H4 (cell line): ENCODE measurements at regions not wholly inside any gene's neighbourhood (a gene's known extent, or its start where the extent isn't known, plus 50 kb on each side); places are given as distances from the start of the nearest gene placed in this dataset.

Experiments used
- DNase-seq: peaks from one replicate; pipeline ENCODE4 v3.0.0-alpha.2; 2015; ENCODE audit warnings: low spot score

DNA sequence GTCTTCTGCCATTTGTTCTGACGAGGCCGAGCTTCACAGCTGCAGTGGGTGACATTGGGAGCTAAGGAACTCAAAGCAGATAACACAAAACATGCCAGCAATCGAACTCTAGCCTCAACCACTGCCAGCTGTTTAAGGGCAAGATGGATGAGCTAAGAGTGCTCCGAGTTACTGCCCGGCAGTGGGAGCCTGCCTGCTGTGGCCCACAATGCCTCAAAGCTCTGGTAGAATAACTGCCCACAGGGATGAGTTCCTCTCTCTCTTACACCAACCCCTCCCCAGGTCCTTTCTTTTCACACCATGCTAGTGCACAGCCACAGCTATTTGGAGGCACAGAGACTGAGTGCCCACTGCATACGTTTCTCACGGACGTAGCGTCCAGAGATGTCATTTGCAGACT is 330.5 kb downstream of the FGF9 start:
- DNase-seq = no peak

GRCh38 chr13:22002893-22003292 is 332.0 kb downstream of the FGF9 start:
- no peak for DNase-seq

- no peak for DNase-seq
Measured at GRCh38 chr13:22009500-22009899, 338.6 kb downstream of the FGF9 start.

DNA sequence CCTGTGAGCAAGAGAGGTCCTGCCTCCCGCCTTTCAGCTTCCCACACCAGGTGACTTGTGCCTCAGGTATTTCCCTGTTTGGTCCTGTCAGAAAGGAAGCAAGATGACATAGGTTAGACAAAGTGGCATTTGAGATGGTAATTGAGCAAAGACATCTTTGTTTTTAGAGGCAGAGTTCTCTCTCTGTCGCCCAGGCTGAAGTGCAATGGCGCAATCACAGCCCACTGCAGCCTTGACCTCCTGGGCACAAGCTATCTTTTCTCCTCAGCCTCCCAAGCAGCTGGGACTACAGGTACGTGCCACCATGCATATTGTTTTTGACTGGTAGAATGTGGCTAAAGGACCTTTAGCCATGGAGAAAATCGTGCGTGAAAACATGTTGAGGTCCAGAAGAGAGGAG is 339.1 kb downstream of the FGF9 start:
- DNase-seq = no peak

DNA sequence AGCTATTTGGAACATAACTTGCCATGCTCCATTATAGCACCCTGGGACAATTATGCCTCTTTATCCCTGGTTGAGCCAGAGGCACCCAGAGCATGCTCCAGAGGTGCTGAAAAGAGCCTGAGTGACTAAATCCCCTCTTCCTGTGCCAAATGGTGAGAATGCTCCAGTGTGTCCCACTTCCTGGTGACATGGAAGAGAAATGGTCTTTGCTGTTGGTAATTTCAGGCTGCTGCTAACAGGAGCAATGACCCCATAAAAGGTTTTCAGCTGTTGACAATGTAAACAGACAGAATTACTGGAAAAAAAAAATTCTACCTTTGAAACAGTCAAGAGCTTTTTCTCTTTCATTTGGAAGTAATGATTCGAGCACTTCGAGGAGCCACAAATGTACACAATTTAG is 341.8 kb downstream of the FGF9 start:
- peak; percentile 5 for DNase-seq

DNA sequence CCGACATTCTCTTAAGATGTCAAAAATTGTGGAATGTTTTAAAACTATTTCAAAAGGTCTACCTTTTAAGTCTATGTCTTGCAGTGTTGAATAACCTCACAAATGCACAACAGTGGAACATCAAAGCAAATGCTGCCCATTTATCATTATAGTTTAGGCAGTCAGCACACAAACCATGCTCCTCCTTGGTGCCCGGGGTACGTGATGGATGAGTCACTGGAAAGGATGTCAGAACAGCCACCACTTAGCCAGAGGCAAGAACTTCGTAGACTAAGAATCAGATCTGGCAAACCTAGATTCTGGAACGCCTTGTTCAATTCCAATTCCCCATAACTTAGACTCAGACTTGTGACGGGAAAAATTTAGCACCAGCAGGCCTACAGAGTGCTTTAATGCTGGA is 343.6 kb downstream of the FGF9 start:
- peak; percentile 67 for DNase-seq

DNA sequence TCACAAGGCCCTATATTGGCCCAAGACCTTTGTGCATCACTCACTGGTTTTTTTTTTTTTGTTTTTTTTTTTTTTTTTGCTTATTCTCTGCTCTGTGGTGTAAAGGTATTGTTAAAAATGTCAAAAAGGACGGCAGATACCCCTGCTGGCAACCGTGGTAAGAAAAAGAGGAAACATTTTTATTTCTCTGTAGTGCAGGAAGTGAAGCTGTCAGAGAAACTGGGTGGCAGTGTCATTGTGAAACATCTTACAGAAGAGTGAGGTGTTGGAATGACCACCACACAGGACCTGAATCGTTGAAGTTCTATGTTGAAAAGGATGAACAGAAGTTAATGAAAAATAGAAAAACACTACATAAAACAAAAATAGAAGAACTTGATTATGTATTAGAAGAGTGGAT is 346.4 kb downstream of the FGF9 start:
- DNase-seq = no peak

DNA sequence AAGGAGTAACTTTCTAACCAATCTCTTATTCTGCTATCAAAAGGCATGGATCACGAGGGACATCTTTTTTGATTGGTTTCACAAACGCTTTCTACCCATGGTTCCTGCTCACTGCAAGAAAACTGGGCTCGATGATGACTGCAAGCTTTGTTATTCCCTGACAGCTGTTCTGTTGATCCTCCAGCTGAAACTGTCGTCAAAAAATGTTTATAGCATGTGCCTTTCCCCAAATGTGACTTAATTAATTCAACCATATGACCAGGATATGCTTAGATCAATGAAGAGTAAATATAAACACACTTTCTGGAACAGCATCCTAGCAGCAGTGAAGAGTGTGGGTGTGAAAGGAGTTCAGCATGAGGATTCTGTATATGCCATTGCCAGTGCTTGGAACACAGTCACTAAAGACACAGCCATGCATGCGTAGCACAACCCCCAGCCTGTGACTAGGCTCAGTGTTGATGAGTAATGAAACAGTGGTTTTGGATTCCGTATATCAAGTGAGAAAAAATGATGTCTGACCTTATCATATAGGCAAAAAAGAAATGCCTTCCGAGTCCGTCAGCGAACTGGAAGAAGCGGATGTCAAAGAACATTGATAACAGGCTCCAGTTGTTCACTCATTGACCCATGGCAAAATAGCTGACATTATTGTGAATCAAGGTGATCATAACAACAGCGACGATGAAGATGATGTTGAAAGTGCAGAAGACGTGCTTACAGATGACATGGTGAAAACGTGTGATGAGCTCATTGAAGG is 347.4 kb downstream of the FGF9 start:
- DNase-seq = no peak

GRCh38 chr13:22018836-22019210 is 347.9 kb downstream of the FGF9 start:
- DNase-seq = no peak

- DNase-seq = no peak
Measured at GRCh38 chr13:22024381-22024994, 353.6 kb downstream of the FGF9 start.

GRCh38 chr13:22027566-22027965 is 356.7 kb downstream of the FGF9 start:
- DNase-seq = peak; percentile 13

- DNase-seq = no peak
Measured at GRCh38 chr13:22028831-22029230, 358.0 kb downstream of the FGF9 start.

DNA sequence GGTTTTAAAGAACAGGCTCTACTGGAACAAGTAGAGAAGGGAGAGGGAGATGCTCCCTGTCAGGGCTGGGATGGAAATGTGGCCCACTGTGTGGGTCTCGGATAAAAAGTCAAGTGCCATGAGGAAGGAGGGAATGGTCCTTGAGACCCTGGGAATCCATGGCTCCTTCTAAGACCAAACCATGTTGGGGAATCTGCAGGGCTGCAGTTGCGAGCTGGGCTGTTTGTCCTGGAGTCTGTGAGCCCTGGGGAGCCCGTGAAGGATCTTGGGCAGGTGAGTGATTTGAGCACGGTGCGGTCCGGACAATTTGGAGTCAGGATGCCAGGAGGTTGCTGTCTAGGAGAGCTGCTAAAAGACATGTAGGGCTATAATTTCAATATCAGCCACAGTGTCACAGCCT is 359.4 kb downstream of the FGF9 start:
- DNase-seq = no peak

DNA sequence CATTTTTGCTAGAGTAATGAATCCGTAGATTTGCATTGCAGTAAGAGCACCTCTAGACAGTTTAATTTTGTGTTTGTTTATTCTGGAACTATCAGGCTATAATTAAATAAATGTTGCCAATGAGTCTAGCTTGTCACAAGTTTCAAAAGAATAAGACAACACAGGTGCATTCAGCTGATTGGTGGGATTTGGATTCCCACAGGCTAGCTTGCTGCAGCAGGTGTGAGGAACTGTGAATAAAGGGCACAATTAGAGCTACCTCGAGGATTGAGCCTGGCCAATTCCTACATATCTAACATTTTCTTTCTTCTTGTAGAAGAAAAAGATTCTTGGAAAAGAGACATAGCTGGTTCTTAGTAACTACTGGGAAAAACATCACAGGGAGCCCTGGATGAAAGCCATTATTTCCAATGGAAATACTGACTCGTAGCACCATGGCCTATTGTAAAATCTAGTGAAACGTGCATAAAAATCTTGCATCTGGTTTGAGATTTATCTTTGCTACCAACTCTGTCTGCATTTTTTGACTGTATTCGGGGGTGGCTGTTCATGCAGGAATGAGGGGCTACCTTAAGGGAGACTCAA is 360.9 kb downstream of the FGF9 start:
- DNase-seq = no peak

- no peak for DNase-seq
Measured at GRCh38 chr13:22032905-22033304, 362.0 kb downstream of the FGF9 start.

GRCh38 chr13:22039961-22040360 is 369.1 kb downstream of the FGF9 start:
- DNase-seq = no peak

DNA sequence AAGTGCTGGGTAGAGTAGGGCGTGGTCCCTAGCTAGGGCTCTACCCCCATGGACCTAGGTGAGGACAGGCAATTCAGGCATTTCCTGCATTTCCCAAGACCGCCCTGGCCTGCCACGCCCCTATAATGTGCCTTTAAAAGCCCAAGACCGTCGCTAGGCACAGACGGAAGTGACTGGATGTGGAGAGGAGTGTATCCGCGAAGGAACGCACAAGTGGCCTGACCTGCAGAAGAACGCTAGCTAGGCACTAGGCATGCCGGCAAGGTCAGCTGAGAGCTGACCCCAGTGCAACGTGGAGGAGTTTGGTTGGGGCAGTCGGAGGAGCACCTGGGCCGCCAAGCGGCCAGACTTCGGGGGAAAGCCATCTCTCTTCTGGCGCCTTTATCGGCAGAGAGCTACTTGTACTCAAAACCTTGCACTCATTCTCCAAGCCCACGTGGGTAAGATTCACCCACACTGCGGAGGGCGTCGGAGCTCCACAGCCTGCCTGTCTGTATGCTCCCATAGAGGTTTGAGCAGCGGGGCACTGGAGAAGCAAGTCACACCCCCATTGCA is 370.0 kb downstream of the FGF9 start:
- no peak for DNase-seq

DNA sequence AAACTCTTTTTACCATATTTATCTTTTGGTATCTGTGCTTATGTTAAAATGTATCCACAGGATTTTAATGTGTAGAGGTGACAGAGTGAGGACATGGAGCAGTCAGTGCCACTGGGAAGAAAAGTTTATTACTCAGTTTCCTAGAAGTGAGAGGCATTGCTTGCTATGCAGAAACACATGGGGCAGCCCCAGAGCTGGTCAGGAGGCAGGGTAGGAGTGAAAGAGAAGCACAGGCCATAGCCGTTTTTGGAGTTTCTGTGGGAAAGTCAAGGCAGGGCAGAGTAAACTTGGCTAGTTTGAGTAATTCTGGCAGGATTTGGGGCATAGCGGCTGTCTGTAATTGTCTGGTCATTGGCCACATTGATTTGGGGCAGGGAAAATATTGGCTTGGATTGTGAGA is 370.9 kb downstream of the FGF9 start:
- DNase-seq = no peak

- DNase-seq = no peak
Measured at GRCh38 chr13:22047082-22047784, 376.4 kb downstream of the FGF9 start.

GRCh38 chr13:22047785-22048104 is 376.9 kb downstream of the FGF9 start:
- no peak for DNase-seq

- DNase-seq = no peak
Measured at GRCh38 chr13:22049384-22049783, 378.5 kb downstream of the FGF9 start.

- no peak for DNase-seq
Measured at GRCh38 chr13:22050951-22051563, 380.2 kb downstream of the FGF9 start.
